ENCODE measurements at regions not wholly inside any gene's neighbourhood (a gene's known extent, or its start where the extent isn't known, plus 50 kb on each side); places are given as distances from the start of the nearest gene placed in this dataset.
"Not testable (repeated sequence)": the region's sequence is repeated elsewhere in the genome, so short reads cannot be mapped to it uniquely, and the experiment has no call there.

DNA sequence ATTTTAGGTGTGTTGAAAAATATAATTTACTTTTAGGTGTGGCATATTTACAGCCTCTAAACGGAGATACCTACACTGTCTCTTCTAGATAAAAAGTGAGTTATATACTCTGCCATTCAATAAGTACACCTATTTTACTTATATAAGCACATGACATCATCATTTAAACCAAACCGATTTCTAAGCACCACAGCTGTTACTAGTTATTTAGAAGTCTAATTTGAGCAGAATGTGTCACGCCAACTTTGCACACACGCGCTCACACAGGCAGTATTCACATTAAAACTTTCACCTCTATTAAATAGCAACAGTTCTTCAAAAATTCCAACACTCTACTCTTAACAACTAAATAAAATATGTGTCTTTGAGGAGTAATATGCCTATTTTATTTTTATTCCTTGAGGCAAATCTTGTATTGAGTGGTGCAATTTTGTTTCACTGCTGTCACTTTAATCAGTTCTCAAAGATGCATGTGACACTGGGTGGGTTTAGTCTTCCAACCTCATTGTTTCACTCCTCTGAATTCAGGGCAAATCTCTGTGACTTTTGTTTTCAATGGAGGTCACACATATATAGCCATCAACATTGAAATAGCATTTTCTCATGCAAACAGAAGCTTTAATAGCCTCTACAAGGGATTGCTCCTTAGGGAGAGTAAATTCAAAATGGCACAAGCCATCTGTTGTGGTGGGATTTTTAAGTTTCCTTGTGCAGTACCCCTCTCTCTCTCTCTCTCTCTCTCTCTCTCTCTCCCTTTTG lies 721.0 kb downstream of the PLCL1 start:
- H3K27me3 Mint-ChIP-seq = no peaks in the 10 kb centered on the region
- intact Hi-C loops (cut with micrococcal nuclease) = no loop called here
- H3K27ac Mint-ChIP-seq = no peak overlapping the region
- H3K4me1 Mint-ChIP-seq (ENCODE audit: low read depth) = no peaks in the 10 kb centered on the region
- no peak for DNase-seq
- H3K36me3 Mint-ChIP-seq = no peaks in the 10 kb centered on the region
- ChIA-PET CTCF (no interaction called here), POLR2A (no interaction called here)
- no peaks in the 10 kb centered on the region for H3K9me3 Mint-ChIP-seq
- no peak overlapping the region for H3K4me3 Mint-ChIP-seq

DNA sequence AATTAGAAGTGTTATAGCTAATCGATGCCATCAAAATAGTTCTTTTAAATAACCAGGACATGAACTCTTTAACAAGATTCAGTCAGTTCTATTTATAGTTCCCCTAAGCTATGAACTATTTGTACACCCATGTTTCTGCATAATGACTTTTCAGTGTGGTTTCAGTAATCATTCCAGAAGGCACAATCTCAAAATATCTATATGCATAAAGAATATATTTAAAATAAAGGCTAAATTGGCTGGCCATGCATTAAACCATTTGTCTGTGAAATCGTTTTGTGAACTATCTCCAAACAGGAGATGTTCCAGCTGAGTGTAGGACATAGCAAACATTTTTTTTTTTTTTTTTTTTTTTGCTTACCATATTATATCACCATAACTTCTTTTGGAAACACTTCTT lies 719.3 kb downstream of the PLCL1 start:
- intact Hi-C loops (cut with micrococcal nuclease) = no loop called here
- ChIA-PET POLR2A (interaction anchor here (0.6 kb wide), 1 partner anchor 517 kb away, joined by 3 read pairs; no protein-coding TSS in a partner anchor), CTCF (interaction anchor here (0.8 kb wide), 1 partner anchor 214 kb away, joined by 3 read pairs; no protein-coding TSS in a partner anchor)
- Mint-ChIP-seq H3K4me1 (ENCODE audit: low read depth) (no peaks in the 10 kb centered on the region), H3K36me3 (no peaks in the 10 kb centered on the region), H3K27ac (no peak overlapping the region), H3K9me3 (no peaks in the 10 kb centered on the region), H3K27me3 (no peaks in the 10 kb centered on the region), H3K4me3 (no peak overlapping the region)
- no peak for DNase-seq

DNA sequence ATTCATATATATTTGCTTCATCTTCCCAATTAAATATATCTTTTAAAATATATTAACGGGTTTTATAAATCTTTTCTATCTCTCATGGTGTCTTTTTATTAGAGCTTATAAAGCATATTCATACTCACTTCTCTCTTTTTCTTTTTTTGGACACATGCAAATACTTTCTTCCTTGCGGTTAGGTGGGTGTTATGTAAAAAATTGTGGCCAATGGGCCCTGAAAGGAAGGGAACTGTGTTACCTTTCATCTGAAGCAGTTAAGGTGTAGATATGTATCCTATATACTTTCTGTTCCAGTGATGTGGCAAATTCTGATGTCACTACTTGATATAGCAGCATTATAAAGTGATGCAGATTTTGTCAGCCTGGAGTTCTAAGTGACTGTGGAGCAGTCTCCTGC lies 714.5 kb downstream of the PLCL1 start:
- intact Hi-C loops (cut with micrococcal nuclease) = no loop called here
- H3K4me1 Mint-ChIP-seq (ENCODE audit: low read depth) = no peaks in the 10 kb centered on the region
- ChIA-PET CTCF (no interaction called here), POLR2A (no interaction called here)
- no peaks in the 10 kb centered on the region for H3K9me3 Mint-ChIP-seq
- no peak overlapping the region for H3K27ac Mint-ChIP-seq
- no peak for DNase-seq
- no peaks in the 10 kb centered on the region for H3K27me3 Mint-ChIP-seq
- H3K4me3 Mint-ChIP-seq = no peak overlapping the region
- no peaks in the 10 kb centered on the region for H3K36me3 Mint-ChIP-seq

- Mint-ChIP-seq H3K4me1 (ENCODE audit: low read depth) (no peaks in the 10 kb centered on the region), H3K27ac (no peak overlapping the region), H3K9me3 (no peaks in the 10 kb centered on the region), H3K27me3 (no peaks in the 10 kb centered on the region), H3K4me3 (no peak overlapping the region), H3K36me3 (no peaks in the 10 kb centered on the region)
- intact Hi-C loops (cut with micrococcal nuclease) = no loop called here
- POLR2A ChIA-PET = no interaction called here
- DNase-seq = no peak
- CTCF ChIA-PET = no interaction called here
Observed at GRCh38 chr2:198517976-198518375, 713.6 kb downstream of the PLCL1 start.

- CTCF ChIA-PET; POLR2A ChIA-PET; H3K4me1 Mint-ChIP-seq (ENCODE audit: low read depth); H3K9me3 Mint-ChIP-seq; intact Hi-C loops (cut with micrococcal nuclease); DNase-seq; H3K27ac Mint-ChIP-seq; H3K4me3 Mint-ChIP-seq; H3K36me3 Mint-ChIP-seq; H3K27me3 Mint-ChIP-seq: not testable (repeated sequence)
Observed at GRCh38 chr2:198508610-198509009, 704.2 kb downstream of the PLCL1 start.

DNA sequence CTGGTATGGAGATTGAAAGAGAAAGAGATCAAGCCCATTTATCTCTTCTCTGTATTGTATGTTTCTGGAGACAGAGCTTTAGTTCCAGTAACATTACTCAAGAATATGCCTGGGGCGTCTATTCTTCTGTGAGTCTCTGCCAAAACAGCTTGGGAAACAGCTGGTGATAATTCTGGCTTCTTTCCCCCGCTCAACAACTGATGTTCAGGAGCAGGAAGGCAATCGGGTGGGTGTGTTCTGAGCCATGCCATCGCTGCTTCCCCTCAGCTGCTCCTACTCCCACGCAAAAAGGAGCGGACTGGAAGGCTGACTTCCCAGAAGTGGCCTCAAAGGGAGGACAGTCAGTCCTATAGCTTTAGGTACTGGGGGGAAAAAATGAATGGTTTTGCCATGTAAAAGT lies 695.1 kb downstream of the PLCL1 start:
- Mint-ChIP-seq H3K27ac (no peak overlapping the region), H3K9me3 (no peaks in the 10 kb centered on the region), H3K4me1 (ENCODE audit: low read depth) (no peaks in the 10 kb centered on the region), H3K36me3 (no peaks in the 10 kb centered on the region), H3K4me3 (no peak overlapping the region), H3K27me3 (peaks cover 4% of the 10 kb centered on the region)
- POLR2A ChIA-PET = no interaction called here
- intact Hi-C loops (cut with micrococcal nuclease) = no loop called here
- CTCF ChIA-PET = no interaction called here
- no peak for DNase-seq

DNA sequence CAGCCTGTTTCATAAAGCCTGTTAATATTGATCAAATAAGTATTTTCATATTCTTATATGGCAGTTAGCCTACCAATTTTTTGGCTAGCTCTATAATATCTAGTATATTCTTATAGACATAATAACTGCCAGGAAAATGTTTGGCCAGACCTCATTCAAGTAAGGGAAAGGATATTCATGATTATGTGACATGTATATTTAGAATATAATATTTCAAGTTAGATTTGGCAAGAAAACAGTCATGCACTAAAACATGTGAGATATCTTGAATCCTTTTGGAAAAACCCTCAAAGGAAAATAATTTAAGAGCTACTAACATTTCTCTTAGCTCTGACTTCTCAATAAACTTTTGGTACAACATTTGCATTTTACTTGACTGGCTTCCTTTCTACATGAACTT lies 694.1 kb downstream of the PLCL1 start:
- H3K27ac Mint-ChIP-seq = no peak overlapping the region
- DNase-seq = no peak
- CTCF ChIA-PET = no interaction called here
- H3K4me3 Mint-ChIP-seq = no peak overlapping the region
- H3K27me3 Mint-ChIP-seq = peaks cover 4% of the 10 kb centered on the region
- H3K9me3 Mint-ChIP-seq = no peaks in the 10 kb centered on the region
- POLR2A ChIA-PET = no interaction called here
- no peaks in the 10 kb centered on the region for H3K4me1 Mint-ChIP-seq (ENCODE audit: low read depth)
- intact Hi-C loops (cut with micrococcal nuclease) = no loop called here
- H3K36me3 Mint-ChIP-seq = no peaks in the 10 kb centered on the region

GRCh38 chr2:198498048-198498447 lies 693.7 kb downstream of the PLCL1 start:
- POLR2A ChIA-PET = no interaction called here
- no peak overlapping the region for H3K4me3 Mint-ChIP-seq
- H3K27me3 Mint-ChIP-seq = peaks cover 4% of the 10 kb centered on the region

DNA sequence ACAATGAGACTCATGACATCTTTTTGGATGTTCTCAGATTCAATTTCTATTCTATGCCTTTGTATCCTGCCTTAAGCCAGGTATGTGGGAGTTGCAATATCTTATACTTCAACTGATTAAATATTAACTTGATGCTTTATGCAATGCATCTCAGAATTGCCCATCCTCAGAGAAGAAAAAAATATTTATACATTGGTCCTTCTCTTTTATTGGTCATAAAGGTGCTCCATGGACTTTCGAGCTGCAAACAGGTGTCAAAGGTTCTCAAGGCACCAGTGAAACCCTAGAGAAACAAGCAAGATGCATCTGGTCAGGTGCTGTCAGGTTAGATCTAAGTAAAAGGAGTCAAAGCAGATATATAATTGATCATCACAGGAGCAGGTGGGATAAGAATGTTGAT lies 690.5 kb downstream of the PLCL1 start:
- Mint-ChIP-seq H3K4me3 (no peak overlapping the region), H3K27ac (no peak overlapping the region), H3K36me3 (no peaks in the 10 kb centered on the region), H3K4me1 (ENCODE audit: low read depth) (no peaks in the 10 kb centered on the region), H3K9me3 (no peaks in the 10 kb centered on the region), H3K27me3 (peaks cover 5% of the 10 kb centered on the region)
- POLR2A ChIA-PET = no interaction called here
- intact Hi-C loops (cut with micrococcal nuclease) = no loop called here
- CTCF ChIA-PET = no interaction called here
- DNase-seq = no peak

More at GRCh38 chr2:198498048-198498447, 693.7 kb downstream of the PLCL1 start:
- CTCF ChIA-PET = no interaction called here
- DNase-seq = no peak
- Mint-ChIP-seq H3K27ac (no peak overlapping the region), H3K36me3 (no peaks in the 10 kb centered on the region), H3K9me3 (no peaks in the 10 kb centered on the region), H3K4me1 (ENCODE audit: low read depth) (no peaks in the 10 kb centered on the region)
- intact Hi-C loops (cut with micrococcal nuclease) = no loop called here

DNA sequence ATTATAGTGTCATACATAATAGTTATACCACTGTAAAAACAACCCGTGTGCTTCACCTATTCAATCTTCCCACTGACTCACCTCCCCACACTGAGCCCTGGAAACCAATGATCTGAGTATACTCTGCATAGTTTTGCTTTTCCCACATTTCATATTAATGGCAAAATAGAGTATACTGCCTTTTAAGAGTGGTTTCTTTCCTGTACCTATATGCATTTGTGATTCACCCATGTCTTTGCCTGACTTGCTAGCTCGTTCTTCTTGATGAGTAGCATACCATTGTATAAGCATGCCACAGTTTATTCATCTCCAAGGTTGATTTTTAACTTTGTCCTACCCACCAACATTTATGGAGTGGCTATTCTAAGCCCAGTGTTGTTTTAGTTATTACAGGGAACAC lies 686.4 kb downstream of the PLCL1 start:
- Mint-ChIP-seq H3K9me3 (no peaks in the 10 kb centered on the region), H3K27me3 (peaks cover 5% of the 10 kb centered on the region), H3K36me3 (no peaks in the 10 kb centered on the region), H3K4me3 (no peak overlapping the region), H3K27ac (no peak overlapping the region), H3K4me1 (ENCODE audit: low read depth) (no peaks in the 10 kb centered on the region)
- intact Hi-C loops (cut with micrococcal nuclease) = no loop called here
- ChIA-PET POLR2A (no interaction called here), CTCF (no interaction called here)
- DNase-seq = no peak

- no peaks in the 10 kb centered on the region for H3K36me3 Mint-ChIP-seq
- POLR2A ChIA-PET = no interaction called here
Observed at GRCh38 chr2:198488964-198489363, 684.6 kb downstream of the PLCL1 start.

DNA sequence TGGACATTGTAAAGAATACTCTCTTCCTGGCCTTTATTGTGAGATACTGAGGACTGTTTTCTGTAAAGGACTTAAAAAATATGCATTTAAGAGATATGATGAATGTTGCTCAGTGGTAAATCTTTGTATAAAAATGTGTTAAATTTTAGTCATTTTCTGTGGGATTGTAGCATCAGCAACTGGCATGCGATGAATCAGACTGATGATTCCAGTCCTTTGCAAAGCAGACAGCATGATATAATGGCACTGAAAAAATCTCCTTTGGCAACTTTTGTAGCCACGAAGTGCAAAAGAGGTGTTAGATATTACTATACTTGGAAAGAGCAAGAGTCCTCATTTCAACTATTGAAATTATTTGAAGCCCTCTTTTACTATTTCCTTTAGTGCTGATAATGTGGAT lies 678.7 kb downstream of the PLCL1 start:
- intact Hi-C loops (cut with micrococcal nuclease) = no loop called here
- Mint-ChIP-seq H3K4me1 (ENCODE audit: low read depth) (no peaks in the 10 kb centered on the region), H3K4me3 (no peak overlapping the region), H3K27ac (no peak overlapping the region), H3K36me3 (no peaks in the 10 kb centered on the region), H3K27me3 (no peaks in the 10 kb centered on the region), H3K9me3 (no peaks in the 10 kb centered on the region)
- POLR2A ChIA-PET = no interaction called here
- no peak for DNase-seq
- CTCF ChIA-PET = no interaction called here

More at GRCh38 chr2:198488964-198489363, 684.6 kb downstream of the PLCL1 start:
- Mint-ChIP-seq H3K27me3 (peaks cover 5% of the 10 kb centered on the region), H3K9me3 (no peaks in the 10 kb centered on the region), H3K4me3 (no peak overlapping the region), H3K27ac (no peak overlapping the region), H3K4me1 (ENCODE audit: low read depth) (no peaks in the 10 kb centered on the region)
- CTCF ChIA-PET = no interaction called here
- intact Hi-C loops (cut with micrococcal nuclease) = no loop called here
- DNase-seq = no peak

- Mint-ChIP-seq H3K9me3 (no peaks in the 10 kb centered on the region), H3K27me3 (no peaks in the 10 kb centered on the region), H3K4me3 (no peak overlapping the region), H3K27ac (no peak overlapping the region), H3K4me1 (ENCODE audit: low read depth) (no peaks in the 10 kb centered on the region), H3K36me3 (no peaks in the 10 kb centered on the region)
- CTCF ChIA-PET = no interaction called here
- POLR2A ChIA-PET = no interaction called here
- intact Hi-C loops (cut with micrococcal nuclease) = no loop called here
- no peak for DNase-seq
Observed at GRCh38 chr2:198479065-198479464, 674.7 kb downstream of the PLCL1 start.
